NT2/D1 (cell line): ENCODE measurements at regions not wholly inside any gene's neighbourhood (a gene's known extent, or its start where the extent isn't known, plus 50 kb on each side); places are given as distances from the start of the nearest gene placed in this dataset.
"Not testable (repeated sequence)": the region's sequence is repeated elsewhere in the genome, so short reads cannot be mapped to it uniquely, and the experiment has no call there.

Experiments
- SUZ12 ChIP-seq: IDR thresholded peaks from 2 replicates; pipeline ENCODE4 v1.6.1; 2011; ENCODE audit not compliant: insufficient read length, insufficient read depth; ENCODE audit errors: extremely low read depth
- YY1 ChIP-seq: IDR thresholded peaks from 2 replicates; pipeline ENCODE4 v1.6.1; 2011; ENCODE audit not compliant: insufficient read length, insufficient read depth
- ZNF274 ChIP-seq: IDR thresholded peaks from 2 replicates; pipeline ENCODE4 v1.6.1; 2011; ENCODE audit warnings: mild to moderate bottlenecking, low read depth, low read length

- not testable (repeated sequence) for TF ChIP-seq YY1, SUZ12, ZNF274
Measured at GRCh38 chr21:17139159-17139558, 373.7 kb upstream of the CXADR start.
